ENCODE measurements at regions not wholly inside any gene's neighbourhood (a gene's known extent, or its start where the extent isn't known, plus 50 kb on each side); places are given as distances from the start of the nearest gene placed in this dataset.
A peak's percentile ranks its signal among the peaks of the same experiment; 100 is the strongest.

GRCh38 chr13:28581451-28581850 is 77.5 kb upstream of the POMP start:
- no peaks in the 10 kb centered on the region for H3K36me3 ChIP-seq
- H3K9me3 ChIP-seq: no peaks in the 10 kb centered on the region
- H3K27ac ChIP-seq: no peak overlapping the region
- H3K4me3 ChIP-seq (ENCODE audit: low read depth in 1 of 2, low read length in 1 of 2): no peak overlapping the region
- TF ChIP-seq CTCF (IDR thresholded peaks at IDR 0.05): no peak
- peaks cover 5 to 9% of the 10 kb centered on the region in 2 experiments for H3K4me1 ChIP-seq (ENCODE audit: control insufficient read depth in 1 of 2, insufficient read depth in 1 of 2, low read depth in 1 of 2, low read length in 1 of 2)
- peaks cover 42% of the 10 kb centered on the region for H3K27me3 ChIP-seq

GRCh38 chr13:28579736-28580135 is 79.2 kb upstream of the POMP start:
- peaks cover 9 to 16% of the 10 kb centered on the region in 2 experiments for H3K4me1 ChIP-seq (ENCODE audit: control insufficient read depth in 1 of 2, insufficient read depth in 1 of 2, low read depth in 1 of 2, low read length in 1 of 2)
- no peak overlapping the region for H3K27ac ChIP-seq
- H3K36me3 ChIP-seq: no peaks in the 10 kb centered on the region
- H3K4me3 ChIP-seq (ENCODE audit: low read depth in 1 of 2, low read length in 1 of 2): no peak overlapping the region
- peaks cover 42% of the 10 kb centered on the region for H3K27me3 ChIP-seq
- no peak for TF ChIP-seq CTCF (IDR thresholded peaks at IDR 0.05)
- H3K9me3 ChIP-seq: no peaks in the 10 kb centered on the region

GRCh38 chr13:28579322-28579721 is 79.6 kb upstream of the POMP start:
- no peaks in the 10 kb centered on the region for H3K9me3 ChIP-seq
- H3K27me3 ChIP-seq: peaks cover 42% of the 10 kb centered on the region
- no peak overlapping the region for H3K27ac ChIP-seq
- H3K4me3 ChIP-seq (ENCODE audit: low read depth in 1 of 2, low read length in 1 of 2): no peak overlapping the region
- no peaks in the 10 kb centered on the region for H3K36me3 ChIP-seq
- peaks cover 13 to 20% of the 10 kb centered on the region in 2 experiments for H3K4me1 ChIP-seq (ENCODE audit: control insufficient read depth in 1 of 2, insufficient read depth in 1 of 2, low read depth in 1 of 2, low read length in 1 of 2)
- no peak for TF ChIP-seq CTCF (IDR thresholded peaks at IDR 0.05)

GRCh38 chr13:28576067-28576466 is 81.1 kb upstream of the FLT1 start:
- H3K36me3 ChIP-seq: no peaks in the 10 kb centered on the region
- H3K4me1 ChIP-seq (ENCODE audit: control insufficient read depth in 1 of 2, insufficient read depth in 1 of 2, low read depth in 1 of 2, low read length in 1 of 2): peaks cover 18 to 20% of the 10 kb centered on the region in 2 experiments
- H3K9me3 ChIP-seq: no peaks in the 10 kb centered on the region
- no peak overlapping the region for H3K27ac ChIP-seq
- no peak for TF ChIP-seq CTCF (IDR thresholded peaks at IDR 0.05)
- H3K27me3 ChIP-seq: peaks cover 16% of the 10 kb centered on the region
- H3K4me3 ChIP-seq (ENCODE audit: low read depth in 1 of 2, low read length in 1 of 2): no peak overlapping the region

GRCh38 chr13:28575200-28575599 is 80.3 kb upstream of the FLT1 start:
- TF ChIP-seq CTCF (IDR thresholded peaks at IDR 0.05): no peak
- H3K27me3 ChIP-seq: peaks cover 16% of the 10 kb centered on the region
- no peaks in the 10 kb centered on the region for H3K9me3 ChIP-seq
- no peak overlapping the region for H3K4me3 ChIP-seq (ENCODE audit: low read depth in 1 of 2, low read length in 1 of 2)
- peaks cover 20 to 21% of the 10 kb centered on the region in 2 experiments for H3K4me1 ChIP-seq (ENCODE audit: control insufficient read depth in 1 of 2, insufficient read depth in 1 of 2, low read depth in 1 of 2, low read length in 1 of 2)
- H3K27ac ChIP-seq: peak overlapping the region; percentile 70
- H3K36me3 ChIP-seq: no peaks in the 10 kb centered on the region
